Trophoblast cell (in vitro differentiated cells and primary cell): ENCODE measurements at regions not wholly inside any gene's neighbourhood (a gene's known extent, or its start where the extent isn't known, plus 50 kb on each side); places are given as distances from the start of the nearest gene placed in this dataset.

Experiments used
- DNase-seq, 2 donors: peaks; one replicate each; pipeline ENCODE4 v3.0.0-alpha.2; 2016
- H2AFZ ChIP-seq: 2 replicates; pipeline ENCODE4 v1.6.1; 2013; ENCODE audit warnings: low read length, moderate library complexity, mild to moderate bottlenecking; ENCODE audit not compliant: insufficient read depth, poor library complexity
- H2AK5ac ChIP-seq: 2 replicates; pipeline ENCODE4 v1.6.1; 2013; ENCODE audit warnings: mild to moderate bottlenecking, low read length
- H2BK120ac ChIP-seq: 2 replicates; pipeline ENCODE4 v1.6.1; 2013; ENCODE audit warnings: low read length, mild to moderate bottlenecking, moderate library complexity; ENCODE audit not compliant: insufficient read depth, poor library complexity
- H2BK12ac ChIP-seq: 2 replicates; pipeline ENCODE4 v1.6.1; 2013; ENCODE audit warnings: mild to moderate bottlenecking, low read length, moderate library complexity
- H2BK5ac ChIP-seq: 2 replicates; pipeline ENCODE4 v1.6.1; 2013; ENCODE audit warnings: low read length, low read depth, moderate library complexity, mild to moderate bottlenecking; ENCODE audit not compliant: poor library complexity
- H3K14ac ChIP-seq: 2 replicates; pipeline ENCODE4 v1.6.1; 2013; ENCODE audit warnings: mild to moderate bottlenecking, low read length
- H3K18ac ChIP-seq: 2 replicates; pipeline ENCODE4 v1.6.1; 2013; ENCODE audit warnings: mild to moderate bottlenecking, low read length
- H3K23ac ChIP-seq: 2 replicates; pipeline ENCODE4 v1.6.1; 2013; ENCODE audit warnings: low read length
- H3K27ac ChIP-seq: 2 replicates; pipeline ENCODE4 v1.5.1; 2013; ENCODE audit warnings: low read depth, mild to moderate bottlenecking, inconsistent platforms, low read length, moderate library complexity
- H3K27me3 ChIP-seq: 2 replicates; pipeline ENCODE4 v1.6.1; 2013; ENCODE audit warnings: inconsistent platforms, mild to moderate bottlenecking, low read length, moderate library complexity; ENCODE audit not compliant: insufficient read depth
- H3K36me3 ChIP-seq, 2 experiments: 1 replicate in 1 of 2; 2 replicates in 1 of 2; pipeline ENCODE4 v1.6.1; 2013; ENCODE audit warnings: low read length in 2 of 2, mild to moderate bottlenecking in 2 of 2, moderate library complexity in 1 of 2; ENCODE audit not compliant: insufficient read depth in 2 of 2, control insufficient read depth in 1 of 2
- H3K4ac ChIP-seq: 2 replicates; pipeline ENCODE4 v1.6.1; 2013; ENCODE audit warnings: low read depth, mild to moderate bottlenecking, low read length, moderate library complexity
- H3K4me1 ChIP-seq, 2 experiments: 1 replicate in 1 of 2; 2 replicates in 1 of 2; pipeline ENCODE4 v1.6.1; 2013; ENCODE audit warnings: low read length in 2 of 2, mild to moderate bottlenecking in 2 of 2, moderate library complexity in 1 of 2; ENCODE audit not compliant: insufficient read depth in 2 of 2, control insufficient read depth in 1 of 2
- H3K4me2 ChIP-seq: 2 replicates; pipeline ENCODE4 v1.6.1; 2013; ENCODE audit warnings: inconsistent platforms, mild to moderate bottlenecking, low read length, moderate library complexity
- H3K4me3 ChIP-seq: 2 replicates; pipeline ENCODE4 v1.5.1; 2013; ENCODE audit warnings: mild to moderate bottlenecking, low read depth, low read length, inconsistent platforms
- H3K79me1 ChIP-seq: one replicate; pipeline ENCODE4 v1.6.1; 2013; ENCODE audit warnings: low read length
- H3K79me2 ChIP-seq: 2 replicates; pipeline ENCODE4 v1.6.1; 2013; ENCODE audit warnings: low read length, mild to moderate bottlenecking; ENCODE audit not compliant: control insufficient read depth, insufficient read depth, poor library complexity
- H3K9ac ChIP-seq: 2 replicates; pipeline ENCODE4 v1.6.1; 2013; ENCODE audit warnings: mild to moderate bottlenecking, low read length
- H3K9me3 ChIP-seq: 2 replicates; pipeline ENCODE4 v1.6.1; 2013; ENCODE audit warnings: low read depth, mild to moderate bottlenecking, control low read depth, inconsistent platforms, low read length; ENCODE audit not compliant: insufficient read depth
- H4K12ac ChIP-seq: 2 replicates; pipeline ENCODE4 v1.6.1; 2013; ENCODE audit warnings: low read depth, mild to moderate bottlenecking, low read length, moderate library complexity
- H4K8ac ChIP-seq: 2 replicates; pipeline ENCODE4 v1.6.1; 2013; ENCODE audit warnings: low read depth, mild to moderate bottlenecking, low read length, moderate library complexity
- H4K91ac ChIP-seq: one replicate; pipeline ENCODE4 v1.6.1; 2013; ENCODE audit warnings: low read depth, mild to moderate bottlenecking, low read length, moderate library complexity
- WGBS: extraction: QIAGEN DNeasy Blood & Tissue Kit; methylation state at CpG from one replicate; pipeline ENCODE4 v1.1.7; 2013; ENCODE audit warnings: missing lambda C conversion rate; ENCODE audit not compliant: insufficient read length, insufficient coverage; ENCODE audit errors: extremely low coverage; 5-methylcytosine and 5-hydroxymethylcytosine counted together

DNA sequence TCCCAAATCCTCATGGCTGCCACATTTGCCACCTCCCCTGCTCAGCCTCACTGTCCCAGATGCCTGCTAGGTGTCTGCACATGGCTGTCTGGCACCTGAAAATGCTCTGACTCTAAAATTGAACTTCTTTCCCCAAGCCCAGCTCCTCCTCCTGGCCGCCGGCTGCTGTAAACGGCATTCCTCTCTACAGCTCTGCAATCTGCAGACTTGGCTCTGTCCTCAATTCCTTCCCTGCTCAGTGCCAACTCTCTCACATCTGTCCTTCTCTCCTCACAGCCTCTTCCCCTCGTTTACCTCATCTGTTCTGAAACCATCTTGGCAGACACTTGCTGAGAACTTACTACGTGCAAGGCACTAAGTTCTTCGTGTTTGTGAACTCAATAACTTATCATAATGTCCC is 169.4 kb upstream of the SYT13 start:
- Histone ChIP-seq H4K91ac (no peak overlapping the region), H3K27ac (no peak overlapping the region), H3K14ac (no peak overlapping the region), H3K23ac (no peak overlapping the region), H3K36me3 (no peaks in the 10 kb centered on the region), H3K9ac (no peak overlapping the region), H3K4me2 (no peak overlapping the region), H2BK12ac (no peak overlapping the region), H3K79me2 (no peaks in the 10 kb centered on the region), H3K4me1 (no peaks in the 10 kb centered on the region), H3K4me3 (no peak overlapping the region), H3K9me3 (no peaks in the 10 kb centered on the region), H4K8ac (no peak overlapping the region), H3K18ac (no peak overlapping the region), H3K27me3 (no peaks in the 10 kb centered on the region), H3K4ac (no peak overlapping the region), H2AK5ac (no peak overlapping the region), H2AFZ (no peak overlapping the region), H2BK120ac (no peak overlapping the region), H4K12ac (no peak overlapping the region), H2BK5ac (no peak overlapping the region), H3K79me1 (no peaks in the 10 kb centered on the region)
- DNase-seq = no peak
- no CpG with 5 or more reads among the region's 6 CpGs for WGBS

DNA sequence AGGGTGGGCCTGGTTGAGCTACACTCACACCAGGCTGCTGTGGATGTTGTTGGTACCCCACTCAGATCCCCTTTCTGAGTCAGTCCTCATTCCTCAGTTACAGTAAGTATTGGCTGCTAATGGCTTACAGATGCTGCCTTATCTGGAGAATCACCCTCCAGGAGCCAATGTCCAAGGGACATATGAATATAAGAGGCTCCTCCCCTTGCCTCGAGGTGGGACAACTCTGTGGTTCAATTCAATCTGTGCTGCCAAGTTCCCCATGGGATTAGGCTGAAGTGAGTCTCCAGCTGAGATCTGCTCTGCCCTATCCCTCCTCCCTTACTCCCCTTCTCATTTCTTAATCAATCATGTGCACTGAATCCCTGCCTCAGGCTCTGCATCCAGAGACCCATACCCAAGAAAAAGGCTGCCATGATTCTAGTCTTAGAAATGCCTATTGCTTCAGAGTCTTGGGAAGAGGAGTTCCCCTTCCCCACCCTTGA is 168.8 kb upstream of the SYT13 start:
- H2AK5ac ChIP-seq = no peak overlapping the region
- no peak overlapping the region for H4K91ac ChIP-seq
- H4K8ac ChIP-seq = no peak overlapping the region
- H3K18ac ChIP-seq = no peak overlapping the region
- H3K79me2 ChIP-seq = no peaks in the 10 kb centered on the region
- no CpG with 5 or more reads among the region's 1 CpG for WGBS
- H4K12ac ChIP-seq = no peak overlapping the region
- no peaks in the 10 kb centered on the region for H3K36me3 ChIP-seq
- H3K27me3 ChIP-seq = no peaks in the 10 kb centered on the region
- H3K4me3 ChIP-seq = no peak overlapping the region
- no peak overlapping the region for H3K14ac ChIP-seq
- no peak overlapping the region for H3K9ac ChIP-seq
- H2BK5ac ChIP-seq = no peak overlapping the region
- H3K79me1 ChIP-seq = no peaks in the 10 kb centered on the region
- H3K4me1 ChIP-seq = no peaks in the 10 kb centered on the region
- H3K23ac ChIP-seq = no peak overlapping the region
- no peak overlapping the region for H3K27ac ChIP-seq
- no peak overlapping the region for H3K4ac ChIP-seq
- H2AFZ ChIP-seq = no peak overlapping the region
- no peak for DNase-seq
- no peak overlapping the region for H3K4me2 ChIP-seq
- no peak overlapping the region for H2BK120ac ChIP-seq
- no peak overlapping the region for H2BK12ac ChIP-seq
- H3K9me3 ChIP-seq = no peaks in the 10 kb centered on the region

DNA sequence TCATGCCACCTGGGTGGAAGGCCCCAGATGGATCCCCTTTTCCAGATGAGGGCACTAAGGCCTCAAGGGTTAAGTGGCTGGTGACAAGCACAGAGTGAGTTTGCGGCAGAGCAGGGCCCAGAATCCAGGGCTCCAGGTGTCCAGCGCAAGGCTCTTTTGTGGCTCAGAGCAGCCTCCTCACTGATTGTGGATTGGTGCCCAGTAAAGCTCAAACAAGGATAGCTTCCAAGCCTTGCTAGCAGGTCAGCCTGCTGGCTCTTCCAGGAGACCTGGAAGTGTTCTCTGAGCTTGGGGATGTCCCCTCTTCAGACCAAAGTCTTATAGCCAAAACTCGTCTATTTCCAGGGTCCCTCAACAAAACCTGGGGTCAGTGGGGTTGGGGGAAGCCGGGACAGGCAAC is 167.6 kb upstream of the SYT13 start:
- no peak overlapping the region for H2BK12ac ChIP-seq
- H2AK5ac ChIP-seq = no peak overlapping the region
- H3K4me2 ChIP-seq = no peak overlapping the region
- no peak overlapping the region for H3K4me3 ChIP-seq
- no peak overlapping the region for H4K91ac ChIP-seq
- no peak overlapping the region for H3K14ac ChIP-seq
- no peaks in the 10 kb centered on the region for H3K79me2 ChIP-seq
- H3K9me3 ChIP-seq = no peaks in the 10 kb centered on the region
- no peak overlapping the region for H4K12ac ChIP-seq
- no peak overlapping the region for H3K9ac ChIP-seq
- no peak for DNase-seq
- no peak overlapping the region for H3K27ac ChIP-seq
- no peaks in the 10 kb centered on the region for H3K79me1 ChIP-seq
- no CpG with 5 or more reads among the region's 4 CpGs for WGBS
- no peak overlapping the region for H3K4ac ChIP-seq
- H2BK120ac ChIP-seq = no peak overlapping the region
- no peak overlapping the region for H3K18ac ChIP-seq
- H3K27me3 ChIP-seq = no peaks in the 10 kb centered on the region
- H3K23ac ChIP-seq = no peak overlapping the region
- H3K4me1 ChIP-seq = no peaks in the 10 kb centered on the region
- H2BK5ac ChIP-seq = no peak overlapping the region
- no peaks in the 10 kb centered on the region for H3K36me3 ChIP-seq
- no peak overlapping the region for H4K8ac ChIP-seq
- H2AFZ ChIP-seq = no peak overlapping the region

DNA sequence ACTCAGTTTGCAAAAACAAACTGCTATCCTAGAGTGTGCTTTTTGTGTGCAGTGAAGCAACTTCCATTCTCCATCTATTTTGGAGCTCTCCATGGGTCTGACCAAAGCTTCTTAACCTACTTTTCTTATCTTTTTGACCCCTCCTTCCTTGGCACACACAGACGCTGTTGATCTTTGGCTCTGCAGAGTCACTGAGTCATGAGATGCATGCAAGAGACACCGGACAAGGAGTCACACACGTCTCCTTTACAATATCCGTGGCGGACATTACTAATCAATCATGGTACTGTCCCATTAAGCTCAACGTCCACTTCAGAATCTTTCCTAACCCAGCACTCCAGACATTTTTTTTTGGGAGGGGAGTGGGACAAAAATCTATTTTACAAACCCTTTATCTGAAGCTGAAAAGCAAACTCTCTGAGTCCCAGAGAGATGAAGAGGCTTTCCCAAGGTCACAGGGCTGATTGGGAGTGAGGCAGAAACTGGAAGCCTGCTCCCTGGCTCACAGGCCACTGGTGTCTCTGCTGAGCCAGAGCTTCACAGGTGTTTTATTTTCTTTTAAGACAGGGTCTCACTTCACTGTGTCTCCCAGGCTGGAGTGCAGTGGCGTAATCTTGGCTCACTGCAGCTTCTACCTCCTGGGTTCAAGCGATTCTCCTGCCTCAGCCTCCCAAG is 165.8 kb upstream of the SYT13 start:
- H3K4ac ChIP-seq = no peak overlapping the region
- no CpG with 5 or more reads among the region's 8 CpGs for WGBS

More for the DNA sequence above, 165.8 kb upstream of the SYT13 start:
- H3K9ac ChIP-seq = no peak overlapping the region
- no peaks in the 10 kb centered on the region for H3K27me3 ChIP-seq
- H3K79me1 ChIP-seq = no peaks in the 10 kb centered on the region
- DNase-seq = no peak
- H2BK12ac ChIP-seq = no peak overlapping the region
- H3K14ac ChIP-seq = no peak overlapping the region
- no peak overlapping the region for H3K18ac ChIP-seq
- no peak overlapping the region for H2AFZ ChIP-seq
- no peaks in the 10 kb centered on the region for H3K36me3 ChIP-seq
- H4K12ac ChIP-seq = no peak overlapping the region
- H3K79me2 ChIP-seq = no peaks in the 10 kb centered on the region
- no peak overlapping the region for H4K91ac ChIP-seq
- no peak overlapping the region for H2AK5ac ChIP-seq
- no peak overlapping the region for H3K4me3 ChIP-seq
- no peak overlapping the region for H3K27ac ChIP-seq
- H4K8ac ChIP-seq = no peak overlapping the region
- no peak overlapping the region for H3K23ac ChIP-seq
- no peak overlapping the region for H3K4me2 ChIP-seq
- H3K9me3 ChIP-seq = no peaks in the 10 kb centered on the region
- no peak overlapping the region for H2BK120ac ChIP-seq
- H3K4me1 ChIP-seq = no peaks in the 10 kb centered on the region
- no peak overlapping the region for H2BK5ac ChIP-seq
